ENCODE measurements at regions not wholly inside any gene's neighbourhood (a gene's known extent, or its start where the extent isn't known, plus 50 kb on each side); places are given as distances from the start of the nearest gene placed in this dataset.

DNA sequence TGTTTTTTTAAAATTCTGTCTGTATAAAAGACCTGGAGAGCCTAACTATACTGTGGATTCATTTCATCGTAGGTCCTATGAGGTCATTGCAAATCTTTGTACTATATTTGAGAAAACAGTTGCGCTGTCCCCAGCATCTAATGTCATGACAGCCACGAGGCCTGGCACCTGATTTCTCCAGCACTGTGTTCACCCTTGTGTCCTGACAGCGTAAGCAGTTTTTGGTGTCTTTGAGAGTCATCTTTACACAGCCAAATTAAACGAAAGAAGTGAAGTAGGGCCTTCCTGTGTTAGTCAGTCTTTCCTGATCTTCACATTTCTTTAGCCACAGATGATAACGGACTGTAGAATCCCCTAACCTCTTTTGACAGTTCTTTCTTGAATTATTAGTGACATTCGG lies 70.6 kb upstream of the PHACTR2 start (continued):
- TF ChIP-seq CHD1 (IDR thresholded peaks at IDR 0.05; ENCODE audit: low read depth, low read length) (no peak), BACH1 (IDR thresholded peaks at IDR 0.05; ENCODE audit: low read length) (no peak), TAF1 (IDR thresholded peaks at IDR 0.05; ENCODE audit: low read depth, low read length) (no peak), POU5F1 (IDR thresholded peaks at IDR 0.05; ENCODE audit: low read depth, low read length) (no peak), POLR2AphosphoS5 (IDR thresholded peaks at IDR 0.05; ENCODE audit: low read depth, low read length) (no peak), SRF (IDR thresholded peaks at IDR 0.05; ENCODE audit: low read depth, low read length) (no peak)

Data from H1 (cell line).